B cell (primary cell): ENCODE measurements at regions not wholly inside any gene's neighbourhood (a gene's known extent, or its start where the extent isn't known, plus 50 kb on each side); places are given as distances from the start of the nearest gene placed in this dataset.

ENCODE experiments used
- CTCF ChIP-seq: fragments of 200-600 bp; IDR thresholded peaks from one replicate; pipeline ENCODE4 v1.8.0; 2022; ENCODE audit warnings: antibody characterized with exemption, mild to moderate bottlenecking
- EZH2 ChIP-seq: IDR thresholded peaks from 2 replicates; pipeline ENCODE4 v1.6.1; 2012; ENCODE audit warnings: borderline replicate concordance, low read depth, mild to moderate bottlenecking, moderate library complexity, low read length; ENCODE audit not compliant: insufficient read depth, poor library complexity, severe bottlenecking

- TF ChIP-seq EZH2 (no peak), CTCF (no peak)
Observed at GRCh38 chr4:85291226-85291625, 183.7 kb upstream of the ARHGAP24 start.
